ENCODE measurements at regions not wholly inside any gene's neighbourhood (a gene's known extent, or its start where the extent isn't known, plus 50 kb on each side); places are given as distances from the start of the nearest gene placed in this dataset.
"Not testable (repeated sequence)": the region's sequence is repeated elsewhere in the genome, so short reads cannot be mapped to it uniquely, and the experiment has no call there.

GRCh38 chr1:38204698-38205097 lies 158.1 kb upstream of the POU3F1 start:
- no peak for DNase-seq

GRCh38 chr1:38203441-38203840 lies 156.8 kb upstream of the POU3F1 start:
- DNase-seq, result no peak

GRCh38 chr1:38201431-38201830 lies 154.8 kb upstream of the POU3F1 start:
- no peak for DNase-seq

GRCh38 chr1:38198621-38199020 lies 152.0 kb upstream of the POU3F1 start:
- no peak for DNase-seq

- DNase-seq, result no peak
These were observed 151.5 kb upstream of the POU3F1 start for GRCh38 chr1:38198099-38198498.

GRCh38 chr1:38197312-38198061 lies 150.9 kb upstream of the POU3F1 start:
- DNase-seq, result peak; percentile 47

GRCh38 chr1:38194472-38194871 lies 147.9 kb upstream of the POU3F1 start:
- peak; percentile 83 for DNase-seq

- DNase-seq, result no peak
These were observed 146.4 kb upstream of the POU3F1 start for GRCh38 chr1:38193040-38193439.

GRCh38 chr1:38191461-38191860 lies 144.9 kb upstream of the POU3F1 start:
- no peak for DNase-seq

GRCh38 chr1:38190983-38191382 lies 144.4 kb upstream of the POU3F1 start:
- DNase-seq, result no peak

GRCh38 chr1:38187552-38187951 lies 141.0 kb upstream of the POU3F1 start:
- no peak for DNase-seq

GRCh38 chr1:38186566-38186965 lies 140.0 kb upstream of the POU3F1 start:
- no peak for DNase-seq

GRCh38 chr1:38185913-38186312 lies 139.3 kb upstream of the POU3F1 start:
- no peak for DNase-seq

- no peak for DNase-seq
These were observed 137.2 kb upstream of the POU3F1 start for GRCh38 chr1:38183747-38184146.

- no peak for DNase-seq
These were observed 136.5 kb upstream of the POU3F1 start for GRCh38 chr1:38183096-38183495.

- not testable (repeated sequence) for DNase-seq
These were observed 133.8 kb upstream of the POU3F1 start for GRCh38 chr1:38180388-38180787.

- DNase-seq, result no peak
These were observed 132.9 kb upstream of the POU3F1 start for GRCh38 chr1:38179483-38179882.

GRCh38 chr1:38178216-38178615 lies 131.6 kb upstream of the POU3F1 start:
- DNase-seq, result peak; percentile 93

- DNase-seq, result no peak
These were observed 128.5 kb upstream of the POU3F1 start for GRCh38 chr1:38175121-38175520.

- peak; percentile 12 for DNase-seq
These were observed 127.3 kb upstream of the POU3F1 start for GRCh38 chr1:38173848-38174247.

GRCh38 chr1:38173157-38173831 lies 126.7 kb upstream of the POU3F1 start:
- DNase-seq, result no peak

- DNase-seq, result no peak
These were observed 122.5 kb upstream of the POU3F1 start for GRCh38 chr1:38169121-38169520.

GRCh38 chr1:38168365-38168764 lies 121.8 kb upstream of the POU3F1 start:
- no peak for DNase-seq

GRCh38 chr1:38166461-38166860 lies 119.9 kb upstream of the POU3F1 start:
- DNase-seq, result no peak

Data from DMS79 treated with DMSO at 0.1 percent for 48 hours (cell line).